Choroid plexus epithelial cell (primary cell): ENCODE measurements at regions not wholly inside any gene's neighbourhood (a gene's known extent, or its start where the extent isn't known, plus 50 kb on each side); places are given as distances from the start of the nearest gene placed in this dataset.

Experiments used
- DNase-seq: peaks from one replicate; pipeline ENCODE4 v3.0.0-alpha.2; 2010; ENCODE audit warnings: low read depth
- H3K4me3 ChIP-seq: 2 replicates; pipeline ENCODE4 v1.5.1; 2011; ENCODE audit warnings: low read depth, mild to moderate bottlenecking, control low read depth, low read length, moderate library complexity
- CTCF ChIP-seq: conservative IDR thresholded peaks from 2 replicates; pipeline ENCODE4 v1.5.1; 2011; ENCODE audit warnings: low read depth, mild to moderate bottlenecking, control low read depth, inconsistent platforms, low read length, moderate library complexity

GRCh38 chr2:62558743-62559142 is 52.7 kb upstream of the TMEM17 start:
- H3K4me3 ChIP-seq: no peak overlapping the region
- no peak for TF ChIP-seq CTCF
- DNase-seq: no peak

GRCh38 chr2:62556086-62556485 is 50.1 kb upstream of the TMEM17 start:
- no peak for DNase-seq
- H3K4me3 ChIP-seq: no peak overlapping the region
- TF ChIP-seq CTCF: no peak
